Neural cell (in vitro differentiated cells): ENCODE measurements at regions not wholly inside any gene's neighbourhood (a gene's known extent, or its start where the extent isn't known, plus 50 kb on each side); places are given as distances from the start of the nearest gene placed in this dataset.

ENCODE experiments used
- H2AFZ ChIP-seq: fragments of 200-600, 300-800 bp; sonication (generic), shearing (Covaris generic); 2 replicates; pipeline ENCODE4 v1.6.0; 2014; ENCODE audit warnings: low read depth, mild to moderate bottlenecking, antibody characterized with exemption, low read length, moderate library complexity
- H3F3A ChIP-seq: fragments of 200-600 bp; shearing (Covaris generic); 2 replicates; pipeline ENCODE4 v1.6.1; 2016; ENCODE audit warnings: mild to moderate bottlenecking, moderate library complexity, mixed read lengths, antibody characterized with exemption, low read length; ENCODE audit not compliant: insufficient read depth, poor library complexity, severe bottlenecking
- H3K27ac ChIP-seq: fragments of 200-600, 300-800 bp; sonication (generic), shearing (Covaris generic); 2 replicates; pipeline ENCODE4 v1.5.1; 2014; ENCODE audit warnings: mild to moderate bottlenecking, low read length, moderate library complexity
- H3K27me3 ChIP-seq: fragments of 300-800, 200-600 bp; sonication (generic), shearing (Covaris generic); 2 replicates; pipeline ENCODE4 v1.6.0; 2014; ENCODE audit warnings: mild to moderate bottlenecking, low read depth, low read length, moderate library complexity; ENCODE audit not compliant: insufficient read depth
- H3K36me3 ChIP-seq: fragments of 300-800, 200-600 bp; sonication (generic), shearing (Covaris generic); 2 replicates; pipeline ENCODE4 v1.5.1; 2014; ENCODE audit warnings: mild to moderate bottlenecking, antibody characterized with exemption, low read length, moderate library complexity; ENCODE audit not compliant: insufficient read depth
- H3K4me2 ChIP-seq: fragments of 300-800, 200-600 bp; sonication (generic), shearing (Covaris generic); 2 replicates; pipeline ENCODE4 v1.6.0; 2014; ENCODE audit warnings: mild to moderate bottlenecking, low read length
- H3K4me3 ChIP-seq: fragments of 300-800, 200-600 bp; sonication (generic), shearing (Covaris generic); 2 replicates; pipeline ENCODE4 v1.5.1; 2014; ENCODE audit warnings: mild to moderate bottlenecking, low read length, moderate library complexity
- H3K79me2 ChIP-seq: fragments of 200-600 bp; shearing (Covaris generic); replicated peaks from 2 replicates; pipeline ENCODE4 v1.6.0; 2014; ENCODE audit warnings: mild to moderate bottlenecking, low read length, moderate library complexity; ENCODE audit not compliant: insufficient read depth
- H3K9ac ChIP-seq: fragments of 300-800, 200-600 bp; sonication (generic), shearing (Covaris generic); 2 replicates; pipeline ENCODE4 v1.6.1; 2016; ENCODE audit warnings: mild to moderate bottlenecking, low read length, mixed read lengths
- H3K9me2 ChIP-seq: fragments of 200-600 bp; shearing (Covaris generic); 2 replicates; pipeline ENCODE4 v1.6.1; 2016; ENCODE audit warnings: mild to moderate bottlenecking, low read length, mixed read lengths; ENCODE audit not compliant: insufficient read depth
- H3K9me3 ChIP-seq: fragments of 200-600, 300-800 bp; sonication (generic), shearing (Covaris generic); 2 replicates; pipeline ENCODE4 v1.6.1; 2016; ENCODE audit warnings: mild to moderate bottlenecking, mixed run types, low read length, moderate library complexity, mixed read lengths
- H4K20me1 ChIP-seq: fragments of 200-600 bp; shearing (Covaris generic); 2 replicates; pipeline ENCODE4 v1.6.1; 2016; ENCODE audit warnings: mild to moderate bottlenecking, mixed run types; ENCODE audit not compliant: insufficient read depth
- CTCF ChIP-seq: fragments of 450-650 bp; IDR thresholded peaks from 2 replicates; pipeline ENCODE4 v1.5.1; 2014; ENCODE audit warnings: antibody characterized with exemption, mild to moderate bottlenecking, moderate library complexity; ENCODE audit not compliant: poor library complexity, severe bottlenecking
- EP300 ChIP-seq: fragments of 450-650 bp; conservative IDR thresholded peaks from 2 replicates; pipeline ENCODE4 v1.6.1; 2014; ENCODE audit warnings: antibody characterized with exemption, mild to moderate bottlenecking, moderate library complexity; ENCODE audit not compliant: poor library complexity, severe bottlenecking
- EZH2 ChIP-seq: fragments of 200-600, 300-800 bp; shearing (Covaris generic), sonication (generic); IDR thresholded peaks from 2 replicates; pipeline ENCODE4 v1.6.1; 2014; ENCODE audit warnings: antibody characterized with exemption, low read length, borderline replicate concordance, mild to moderate bottlenecking; ENCODE audit not compliant: insufficient read depth, poor library complexity, severe bottlenecking
- MXI1 ChIP-seq: fragments of 450-650 bp; conservative IDR thresholded peaks from 2 replicates; pipeline ENCODE4 v1.6.1; 2014; ENCODE audit warnings: antibody characterized with exemption, mild to moderate bottlenecking; ENCODE audit not compliant: poor library complexity, severe bottlenecking
- POLR2AphosphoS5 ChIP-seq: IDR thresholded peaks from 2 replicates; pipeline ENCODE4 v1.6.1; 2012
- RAD21 ChIP-seq: fragments of 450-650 bp; conservative IDR thresholded peaks from 2 replicates; pipeline ENCODE4 v1.6.1; 2014; ENCODE audit warnings: antibody characterized with exemption, mild to moderate bottlenecking, moderate library complexity
- SMC3 ChIP-seq: fragments of 450-650 bp; conservative IDR thresholded peaks from 2 replicates; pipeline ENCODE4 v1.6.1; 2014; ENCODE audit warnings: antibody characterized with exemption, mild to moderate bottlenecking, moderate library complexity; ENCODE audit not compliant: poor library complexity
- TAF1 ChIP-seq: IDR thresholded peaks from 2 replicates; pipeline ENCODE4 v1.6.1; 2012; ENCODE audit warnings: low read depth
- TF ChIP-seq, protein P1 (sequence below): IDR thresholded peaks from 2 replicates; pipeline ENCODE4 v1.6.1; 2012; ENCODE audit warnings: borderline replicate concordance

DNA sequence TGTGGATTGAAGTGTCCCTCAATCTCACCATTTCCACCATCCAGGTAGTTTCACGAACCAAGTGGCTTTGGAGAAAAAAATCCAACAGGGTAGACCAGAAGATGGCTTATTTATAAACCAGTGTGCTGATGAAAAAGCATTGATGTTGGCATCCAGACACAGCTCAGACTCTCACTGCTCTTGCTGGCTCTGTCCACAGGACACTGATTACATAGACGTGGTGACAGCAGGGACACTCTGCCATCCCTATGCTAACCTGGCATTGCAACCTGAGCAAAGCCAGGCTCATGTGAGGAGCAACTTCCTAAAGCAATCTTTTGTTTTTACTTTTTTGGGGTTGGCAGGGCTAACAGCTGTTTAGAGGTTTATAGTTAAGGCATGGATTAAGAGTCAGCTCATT lies 130.6 kb upstream of the SVIL start:
- Histone ChIP-seq H3K4me3 (no peak overlapping the region), H4K20me1 (no peaks in the 10 kb centered on the region), H3K27ac (no peak overlapping the region), H3K9me3 (no peaks in the 10 kb centered on the region), H3K9ac (no peak overlapping the region), H3K36me3 (no peaks in the 10 kb centered on the region), H3K79me2 (no peaks in the 10 kb centered on the region), H2AFZ (no peak overlapping the region), H3K4me2 (no peak overlapping the region), H3K9me2 (no peaks in the 10 kb centered on the region), H3F3A (no peaks in the 10 kb centered on the region), H3K27me3 (no peaks in the 10 kb centered on the region)
- TF ChIP-seq TAF1 (no peak), MXI1 (no peak), EP300 (no peak), EZH2 (no peak), SMC3 (no peak), POLR2AphosphoS5 (no peak), RAD21 (no peak), CTCF (no peak)
- TF ChIP-seq, protein P1, sequence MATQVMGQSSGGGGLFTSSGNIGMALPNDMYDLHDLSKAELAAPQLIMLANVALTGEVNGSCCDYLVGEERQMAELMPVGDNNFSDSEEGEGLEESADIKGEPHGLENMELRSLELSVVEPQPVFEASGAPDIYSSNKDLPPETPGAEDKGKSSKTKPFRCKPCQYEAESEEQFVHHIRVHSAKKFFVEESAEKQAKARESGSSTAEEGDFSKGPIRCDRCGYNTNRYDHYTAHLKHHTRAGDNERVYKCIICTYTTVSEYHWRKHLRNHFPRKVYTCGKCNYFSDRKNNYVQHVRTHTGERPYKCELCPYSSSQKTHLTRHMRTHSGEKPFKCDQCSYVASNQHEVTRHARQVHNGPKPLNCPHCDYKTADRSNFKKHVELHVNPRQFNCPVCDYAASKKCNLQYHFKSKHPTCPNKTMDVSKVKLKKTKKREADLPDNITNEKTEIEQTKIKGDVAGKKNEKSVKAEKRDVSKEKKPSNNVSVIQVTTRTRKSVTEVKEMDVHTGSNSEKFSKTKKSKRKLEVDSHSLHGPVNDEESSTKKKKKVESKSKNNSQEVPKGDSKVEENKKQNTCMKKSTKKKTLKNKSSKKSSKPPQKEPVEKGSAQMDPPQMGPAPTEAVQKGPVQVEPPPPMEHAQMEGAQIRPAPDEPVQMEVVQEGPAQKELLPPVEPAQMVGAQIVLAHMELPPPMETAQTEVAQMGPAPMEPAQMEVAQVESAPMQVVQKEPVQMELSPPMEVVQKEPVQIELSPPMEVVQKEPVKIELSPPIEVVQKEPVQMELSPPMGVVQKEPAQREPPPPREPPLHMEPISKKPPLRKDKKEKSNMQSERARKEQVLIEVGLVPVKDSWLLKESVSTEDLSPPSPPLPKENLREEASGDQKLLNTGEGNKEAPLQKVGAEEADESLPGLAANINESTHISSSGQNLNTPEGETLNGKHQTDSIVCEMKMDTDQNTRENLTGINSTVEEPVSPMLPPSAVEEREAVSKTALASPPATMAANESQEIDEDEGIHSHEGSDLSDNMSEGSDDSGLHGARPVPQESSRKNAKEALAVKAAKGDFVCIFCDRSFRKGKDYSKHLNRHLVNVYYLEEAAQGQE = no peak

GRCh38 chr10:29763396-29763795 lies 128.6 kb upstream of the SVIL start:
- no peak overlapping the region for H3K9ac ChIP-seq
- no peaks in the 10 kb centered on the region for H3K27me3 ChIP-seq
- H3K36me3 ChIP-seq = no peaks in the 10 kb centered on the region
- H3K4me3 ChIP-seq = no peak overlapping the region
- H2AFZ ChIP-seq = no peak overlapping the region
- H3K4me2 ChIP-seq = no peak overlapping the region
- H3K79me2 ChIP-seq = no peaks in the 10 kb centered on the region
- H3K27ac ChIP-seq = no peak overlapping the region
- H3K9me3 ChIP-seq = no peaks in the 10 kb centered on the region
- H4K20me1 ChIP-seq = no peaks in the 10 kb centered on the region
- TF ChIP-seq, protein P1 = no peak
- TF ChIP-seq RAD21 (no peak), CTCF (no peak), EZH2 (no peak), TAF1 (no peak), SMC3 (no peak), POLR2AphosphoS5 (no peak), EP300 (no peak), MXI1 (no peak)
- no peaks in the 10 kb centered on the region for H3K9me2 ChIP-seq
- H3F3A ChIP-seq = no peaks in the 10 kb centered on the region
